Right ventricle myocardium superior (tissue), 1 donor: ENCODE measurements at regions not wholly inside any gene's neighbourhood (a gene's known extent, or its start where the extent isn't known, plus 50 kb on each side); places are given as distances from the start of the nearest gene placed in this dataset.
A peak's percentile ranks its signal among the peaks of the same experiment; 100 is the strongest.

Experiments used
- ATAC-seq: fragments of 200-7000 bp; cut with Tn5 transposase; one replicate; pipeline ENCODE4 v1.9.1; 2020; ENCODE audit warnings: mild to moderate bottlenecking; ENCODE audit not compliant: poor library complexity
- DNase-seq: peaks from one replicate; pipeline ENCODE4 v3.0.0-alpha.2; 2020
- intact Hi-C: fragments of 100-400 bp; cut with DNase I; formaldehyde crosslinking; loops from one replicate; pipeline ENCODE4 v1.11.2; 2022
- donor health status: DM: no; HTN: yes; CAD: no; lungs with severe emphysema.

DNA sequence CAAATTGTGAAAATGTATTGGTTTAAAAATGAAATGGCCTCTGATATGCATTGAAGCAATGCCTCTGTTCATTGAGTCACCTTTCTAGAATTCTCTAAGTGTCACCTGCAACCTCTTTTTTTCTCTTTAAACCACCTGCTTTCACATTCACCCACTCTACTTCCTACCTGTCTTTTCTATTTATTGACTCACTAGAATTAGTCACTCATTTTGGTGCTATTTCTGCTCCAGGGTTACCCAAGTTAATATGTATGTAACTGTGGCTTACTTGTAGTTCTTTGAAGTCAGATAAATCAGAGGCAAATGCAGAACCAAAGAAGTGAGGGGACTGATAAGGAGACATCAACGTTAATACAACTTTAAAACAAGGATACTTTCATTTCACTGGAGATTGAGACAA lies 674.7 kb downstream of the CCSER2 start:
- ATAC-seq (no peak), DNase-seq (no peak)
- intact Hi-C loops = no loop called here

DNA sequence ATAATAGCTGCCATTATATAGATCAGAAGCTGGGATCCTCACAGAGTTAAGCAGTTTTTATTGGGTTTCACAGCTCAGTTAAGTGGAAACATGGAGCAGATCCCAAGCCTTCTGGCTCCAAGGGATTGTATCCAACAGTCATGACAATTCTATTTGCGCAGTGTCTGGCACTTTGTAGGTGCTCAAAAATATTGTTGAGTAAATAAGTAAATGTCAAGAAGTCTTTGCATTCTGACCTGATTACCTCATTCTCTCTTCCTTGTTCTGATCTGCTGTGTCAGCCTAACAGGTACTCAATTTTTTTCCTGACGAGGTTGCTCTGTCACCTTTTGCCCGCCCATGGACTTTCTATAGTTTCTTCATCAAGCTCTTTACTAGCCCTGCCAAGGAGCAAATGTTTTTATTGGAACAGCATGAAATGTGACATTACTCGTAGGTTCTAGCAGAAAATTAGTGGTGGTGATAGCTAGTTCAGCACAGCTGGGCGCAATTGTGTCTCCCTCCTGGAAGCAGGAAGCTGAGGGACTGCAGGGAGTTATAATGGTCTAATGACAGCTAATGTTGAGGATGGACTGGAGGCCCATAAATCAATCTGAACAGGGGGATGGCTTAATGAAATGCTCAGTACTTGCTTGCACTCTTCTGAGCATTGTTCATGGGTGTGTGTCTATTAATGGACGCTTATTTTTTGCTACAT lies 680.2 kb downstream of the CCSER2 start:
- no peak for ATAC-seq
- intact Hi-C loops = no loop called here
- DNase-seq = no peak

DNA sequence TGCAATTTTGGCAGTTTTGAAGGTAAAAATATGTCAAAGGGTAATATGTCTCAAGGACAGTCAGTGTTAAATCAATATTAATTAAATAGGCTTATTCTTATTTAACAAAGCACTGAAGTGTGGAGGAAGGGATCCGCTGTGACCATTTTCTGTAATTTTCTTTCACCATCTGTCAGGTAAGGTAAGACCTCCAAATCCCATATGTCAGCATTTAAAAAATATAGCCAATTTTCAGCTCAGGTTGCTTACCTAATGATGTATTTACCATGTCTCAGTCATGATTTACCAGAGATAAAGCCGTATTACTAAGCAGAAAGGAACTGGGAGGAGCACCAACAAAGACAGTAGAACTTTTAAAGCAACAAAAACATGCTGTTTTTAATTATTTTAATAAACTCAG lies 683.9 kb downstream of the CCSER2 start:
- intact Hi-C loops = no loop called here
- ATAC-seq (no peak), DNase-seq (no peak)

DNA sequence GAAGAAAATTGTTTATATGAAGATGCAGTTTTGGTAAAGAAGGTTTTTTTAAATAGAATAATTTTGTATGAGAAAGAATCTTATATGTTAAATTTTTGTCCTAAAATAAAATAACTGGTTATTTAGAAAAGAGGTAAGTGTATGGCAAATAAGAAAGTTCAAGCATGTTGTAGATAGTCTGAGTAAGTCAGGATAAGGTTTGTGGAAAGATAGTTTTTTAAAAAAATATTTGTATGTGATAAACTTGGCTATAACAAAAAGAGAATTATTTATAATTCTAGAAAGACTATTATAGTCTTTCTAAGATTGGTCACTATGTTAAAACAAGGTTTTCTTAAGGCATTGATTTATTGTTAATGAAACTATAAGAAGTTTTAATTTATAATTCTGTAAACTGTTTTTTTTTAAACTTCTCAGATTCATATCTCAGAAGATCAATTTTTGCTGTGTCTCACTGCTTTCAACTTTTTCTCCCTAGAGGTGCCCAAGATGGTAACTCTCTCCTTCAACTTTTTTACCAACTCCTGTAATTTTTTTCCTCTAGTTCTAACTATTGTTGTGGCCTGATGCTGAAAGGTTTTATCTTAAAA lies 698.6 kb downstream of the CCSER2 start:
- intact Hi-C loops = no loop called here
- ATAC-seq = no peak
- DNase-seq = no peak

DNA sequence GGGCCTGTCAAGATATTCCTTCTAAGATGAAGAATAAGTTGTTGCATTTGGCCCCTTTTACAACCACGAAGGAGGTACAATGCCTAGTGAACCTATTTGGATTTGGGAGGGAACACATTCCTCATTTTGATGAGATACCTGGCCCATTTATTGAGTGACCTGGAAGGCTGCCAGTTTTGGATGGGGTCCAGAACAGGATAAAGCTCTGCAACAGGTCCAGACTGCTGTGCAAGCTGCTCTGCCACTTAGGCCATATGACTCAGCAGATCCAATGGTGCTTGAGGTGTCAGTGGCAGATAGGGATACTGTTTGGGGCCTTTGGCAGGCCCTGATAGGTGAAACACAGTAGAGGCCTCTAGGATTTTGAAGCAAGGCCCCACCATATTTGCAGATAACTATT lies 704.6 kb downstream of the CCSER2 start:
- no peak for ATAC-seq
- intact Hi-C loops = no loop called here
- no peak for DNase-seq

DNA sequence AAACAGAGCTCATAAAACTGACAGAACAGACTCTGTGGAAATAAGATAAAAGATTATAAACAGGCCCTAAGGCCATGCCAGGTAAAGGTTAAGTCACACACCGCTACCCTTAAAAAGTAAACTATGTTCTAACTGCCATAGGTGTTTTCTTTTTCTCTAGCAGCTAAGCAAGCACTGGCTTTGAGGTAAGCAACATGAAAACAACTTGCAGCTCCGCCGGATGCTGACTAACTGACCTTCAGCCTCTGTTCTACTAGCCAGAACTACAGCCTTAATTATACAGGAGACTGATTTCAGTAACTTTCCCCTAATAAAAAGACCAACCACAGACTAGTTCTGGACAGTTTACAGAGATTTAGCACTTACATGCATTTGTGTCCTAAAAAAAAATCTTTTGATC lies 708.3 kb downstream of the CCSER2 start:
- intact Hi-C loops = no loop called here
- DNase-seq = no peak
- ATAC-seq = no peak

DNA sequence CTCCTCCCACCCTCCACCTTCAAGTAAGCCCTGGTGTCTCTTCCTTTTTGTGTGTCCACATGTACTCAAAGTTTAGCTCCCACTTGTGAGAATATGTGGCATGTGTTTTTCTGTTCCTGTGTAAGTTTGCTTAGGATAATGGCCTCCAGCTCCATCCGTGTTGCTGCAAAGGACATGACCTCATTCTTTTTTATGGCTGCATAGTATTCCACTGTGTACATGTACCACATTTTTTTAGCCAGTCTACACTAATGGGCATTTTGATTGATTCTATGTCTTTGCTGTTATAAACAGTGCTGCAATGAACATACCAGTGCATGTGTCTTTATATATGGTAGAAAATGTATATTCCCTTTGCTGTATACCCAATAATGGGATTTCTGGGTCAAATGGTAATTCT lies 710.9 kb downstream of the CCSER2 start:
- DNase-seq (no peak), ATAC-seq (no peak)
- intact Hi-C loops = no loop called here

DNA sequence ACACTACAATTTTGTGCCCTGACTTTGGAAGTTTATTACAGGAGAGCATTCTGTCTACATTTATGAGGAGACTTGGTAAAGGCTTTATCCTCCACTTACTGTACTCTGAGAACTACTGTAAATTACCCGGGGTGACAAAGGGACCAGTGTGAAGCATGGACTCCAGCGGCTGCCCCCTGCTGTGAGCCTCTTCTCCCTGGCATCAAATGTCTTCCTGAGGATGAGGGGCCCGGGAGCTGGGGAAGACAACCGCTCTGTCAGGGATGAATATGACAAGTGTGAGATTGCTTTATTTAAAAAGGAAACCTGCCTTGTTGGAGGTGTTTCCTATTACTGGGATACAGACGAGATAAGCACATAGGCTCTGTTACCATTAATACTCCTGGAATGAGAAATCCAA lies 714.8 kb downstream of the CCSER2 start:
- no peak for DNase-seq
- ATAC-seq = no peak
- intact Hi-C loops = no loop called here

DNA sequence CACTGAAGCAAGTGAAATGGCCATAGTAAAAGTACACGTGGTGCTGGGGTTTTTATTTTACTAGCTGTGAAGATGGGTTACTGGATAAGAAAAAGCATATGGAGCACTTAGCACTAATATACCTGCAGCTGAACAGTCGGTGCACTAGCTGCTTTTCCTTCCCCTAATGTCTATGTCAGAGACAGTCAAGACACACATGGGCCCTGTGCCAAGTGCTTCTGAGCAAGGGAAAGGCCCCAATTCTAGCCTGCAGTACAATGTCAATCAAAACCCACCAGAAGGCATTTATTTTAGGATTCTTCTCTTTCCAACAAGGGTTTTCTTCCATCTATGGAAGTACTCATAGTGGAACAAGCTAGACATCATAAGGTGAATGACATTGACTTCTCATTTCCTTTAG lies 716.7 kb downstream of the CCSER2 start:
- DNase-seq = no peak
- no peak for ATAC-seq
- intact Hi-C loops = no loop called here

DNA sequence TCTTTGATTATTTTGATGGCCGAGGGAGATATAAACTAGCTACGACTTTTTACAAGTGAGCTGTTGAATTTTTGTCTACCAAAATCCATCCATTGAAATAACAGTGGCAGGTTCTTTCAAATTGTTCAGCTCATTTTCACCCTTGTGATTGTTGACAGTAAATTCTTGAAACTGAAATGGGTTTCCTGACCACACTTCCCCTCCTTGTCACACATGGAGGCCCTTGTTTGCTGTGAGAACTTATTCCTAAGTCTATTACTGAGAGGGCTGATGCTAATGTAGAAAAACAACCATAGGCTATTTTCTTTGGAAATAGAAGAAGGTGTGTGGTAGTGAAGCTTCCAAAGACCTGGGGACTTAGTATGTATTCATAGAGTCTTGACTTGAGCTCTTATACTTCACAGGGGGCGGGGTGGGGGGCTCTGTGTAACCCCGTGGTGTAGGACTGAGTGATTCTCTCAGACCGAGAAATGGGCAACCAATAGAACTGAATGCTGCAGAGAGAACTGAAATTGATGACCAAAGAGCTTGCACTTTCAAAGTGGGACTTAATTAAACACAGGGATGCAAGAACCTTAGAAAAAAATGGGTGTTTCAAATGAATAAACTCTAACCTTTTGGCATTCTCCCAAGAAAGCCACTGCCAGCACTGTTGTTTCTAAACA lies 718.9 kb downstream of the CCSER2 start:
- intact Hi-C loops = no loop called here
- DNase-seq = no peak
- ATAC-seq = no peak

DNA sequence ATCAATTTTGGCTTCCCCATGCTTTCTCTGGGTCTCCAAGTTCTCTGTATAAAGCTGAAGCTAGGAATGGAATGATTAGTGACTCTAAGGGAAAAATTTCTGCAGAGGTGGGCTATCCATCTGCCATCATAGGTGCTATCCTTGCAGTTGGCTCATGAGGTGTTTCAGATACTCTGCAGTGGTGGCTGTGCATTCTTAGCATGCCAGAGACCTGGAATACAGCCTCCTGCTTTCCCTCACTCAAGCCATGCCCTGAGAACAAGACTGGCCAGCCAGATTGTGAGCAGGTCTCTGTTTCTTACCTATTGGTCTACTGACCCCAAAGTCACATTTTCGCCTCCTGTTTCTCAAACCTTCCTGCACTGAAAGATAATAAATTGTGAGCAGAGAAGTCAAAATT lies 719.6 kb downstream of the CCSER2 start:
- DNase-seq (no peak), ATAC-seq (peak; percentile 55)
- intact Hi-C loops = no loop called here

DNA sequence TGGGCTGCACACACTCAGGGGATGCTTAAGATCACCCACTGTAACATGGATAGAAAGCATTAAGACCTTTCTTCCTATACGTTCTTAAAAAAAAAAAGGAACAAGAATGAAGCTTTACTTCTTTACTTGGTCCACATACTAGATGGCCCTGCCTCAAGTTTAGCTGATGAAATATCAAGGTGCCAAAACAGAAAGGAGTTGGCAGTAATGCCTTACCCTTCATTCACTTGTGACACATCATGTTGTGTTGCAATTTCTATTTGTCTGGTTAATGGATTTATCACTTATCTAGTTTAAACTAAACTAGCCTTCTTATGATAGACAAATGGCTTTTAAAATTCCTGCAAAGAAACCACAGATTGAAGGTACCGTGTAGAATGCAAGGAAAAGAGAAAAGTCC lies 720.3 kb downstream of the CCSER2 start:
- no peak for ATAC-seq
- intact Hi-C loops = no loop called here
- DNase-seq = no peak

DNA sequence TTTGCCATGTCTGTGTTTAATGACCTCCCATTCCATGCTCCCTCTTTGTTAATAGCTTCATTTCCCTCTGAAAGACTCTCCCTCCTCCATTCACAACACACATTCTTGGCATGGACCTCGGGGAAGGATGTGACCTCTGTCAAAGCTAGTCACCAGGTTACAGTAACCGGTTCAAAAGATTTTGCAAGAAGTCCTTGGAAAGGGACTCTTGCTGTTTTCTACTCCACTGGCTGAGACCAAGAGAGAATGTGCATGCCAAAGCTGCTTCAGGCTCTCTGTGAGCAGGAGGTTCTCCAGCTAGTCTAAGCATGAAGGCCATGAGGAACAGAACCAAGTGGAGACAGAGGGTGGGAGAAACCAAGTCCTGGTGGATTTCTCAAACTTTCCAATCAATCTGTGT lies 732.6 kb downstream of the CCSER2 start:
- intact Hi-C loops = no loop called here

DNA sequence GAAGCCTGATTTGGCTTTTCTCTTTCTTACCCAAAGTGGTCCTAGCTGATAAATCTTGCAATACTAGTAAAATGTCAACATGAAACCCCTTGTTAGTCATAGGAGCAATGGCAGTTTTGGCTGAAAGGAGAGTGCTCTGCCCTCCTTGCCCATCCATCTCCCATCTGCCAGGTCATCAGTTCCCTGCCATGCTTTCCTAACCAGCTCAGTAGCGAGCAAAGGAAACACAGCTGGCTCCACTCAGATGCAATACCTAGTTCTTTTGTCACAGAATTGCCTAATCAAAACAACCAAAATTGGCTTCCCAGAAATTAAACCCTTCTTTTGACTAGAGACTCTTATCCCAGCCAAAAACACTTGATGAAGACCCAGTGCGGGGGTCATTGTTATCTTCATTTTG lies 733.0 kb downstream of the CCSER2 start:
- intact Hi-C loops = no loop called here
- ATAC-seq = no peak

More for the DNA sequence above, 732.6 kb downstream of the CCSER2 start:
- ATAC-seq (no peak), DNase-seq (no peak)

DNA sequence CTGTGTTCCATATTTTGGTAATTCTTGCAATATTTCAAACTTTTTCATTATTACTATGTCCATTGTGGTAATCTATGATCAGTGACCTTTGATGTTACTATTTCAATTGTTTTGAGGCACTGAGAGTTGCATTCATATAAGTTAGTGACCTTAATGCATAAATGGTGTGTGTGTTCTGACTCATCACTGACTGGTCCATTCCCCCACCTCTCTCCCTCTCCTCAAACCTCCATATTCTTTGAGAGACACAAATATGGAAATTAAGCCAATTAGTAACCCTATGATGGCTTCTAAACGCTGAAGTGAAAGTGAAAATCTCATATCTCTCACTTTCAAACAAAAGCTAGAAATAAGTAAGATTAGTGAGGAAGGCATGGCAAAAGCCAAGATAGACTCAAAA lies 739.6 kb downstream of the CCSER2 start:
- ATAC-seq (no peak), DNase-seq (no peak)
- intact Hi-C loops = no loop called here

More for the DNA sequence above, 733.0 kb downstream of the CCSER2 start:
- no peak for DNase-seq

DNA sequence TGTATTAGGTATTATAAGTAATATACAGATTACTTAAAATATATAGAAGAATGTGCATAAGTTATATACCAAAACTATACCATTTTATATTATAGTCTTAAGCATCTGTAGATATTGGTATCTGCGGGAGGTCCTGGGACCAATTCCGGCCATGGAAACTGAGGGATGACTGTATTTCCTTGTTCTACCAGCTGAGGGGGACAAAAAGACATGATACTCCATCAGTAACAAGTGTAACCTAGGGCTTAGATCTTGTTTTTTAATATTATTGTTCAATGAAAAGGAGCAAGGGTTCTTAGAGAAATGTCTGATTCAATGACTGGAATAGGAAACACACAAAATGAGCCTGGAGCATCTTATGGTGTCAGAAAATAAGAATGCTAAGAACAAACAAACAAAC lies 752.5 kb downstream of the CCSER2 start:
- no peak for ATAC-seq
- intact Hi-C loops = no loop called here
- DNase-seq = no peak

DNA sequence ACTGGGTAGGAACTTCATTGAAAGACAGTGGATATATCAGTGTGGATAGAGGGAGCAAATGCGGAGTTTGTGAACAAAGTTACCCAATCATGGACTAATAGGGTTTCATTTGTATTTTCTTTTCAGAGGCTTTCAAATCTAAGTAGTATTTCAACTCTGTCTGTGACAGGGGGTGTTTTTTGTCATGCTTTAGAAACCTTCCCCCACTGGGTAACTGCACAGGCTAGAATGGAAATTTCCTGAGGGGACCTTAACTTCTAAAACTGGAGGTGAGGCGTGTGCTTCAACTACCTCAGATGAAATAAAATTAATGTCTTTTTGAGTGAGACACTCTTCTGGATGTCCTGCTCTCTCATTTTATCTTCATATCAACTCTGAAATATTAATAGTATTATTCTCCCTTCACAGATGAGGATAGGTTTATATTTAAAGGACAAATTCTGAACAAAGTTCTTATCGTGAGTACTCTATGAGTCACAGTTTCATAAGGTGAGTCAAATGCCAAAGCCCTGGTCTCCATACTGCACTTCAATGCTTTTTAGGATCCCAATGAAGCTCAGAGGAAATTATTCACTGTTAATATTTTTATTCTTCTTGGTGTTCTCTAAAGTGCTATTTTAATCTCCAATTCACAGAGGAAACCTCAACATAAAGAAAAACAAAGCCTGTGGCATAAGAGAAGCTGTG lies 770.6 kb downstream of the CCSER2 start:
- DNase-seq (no peak), ATAC-seq (no peak)
- intact Hi-C loops = no loop called here

DNA sequence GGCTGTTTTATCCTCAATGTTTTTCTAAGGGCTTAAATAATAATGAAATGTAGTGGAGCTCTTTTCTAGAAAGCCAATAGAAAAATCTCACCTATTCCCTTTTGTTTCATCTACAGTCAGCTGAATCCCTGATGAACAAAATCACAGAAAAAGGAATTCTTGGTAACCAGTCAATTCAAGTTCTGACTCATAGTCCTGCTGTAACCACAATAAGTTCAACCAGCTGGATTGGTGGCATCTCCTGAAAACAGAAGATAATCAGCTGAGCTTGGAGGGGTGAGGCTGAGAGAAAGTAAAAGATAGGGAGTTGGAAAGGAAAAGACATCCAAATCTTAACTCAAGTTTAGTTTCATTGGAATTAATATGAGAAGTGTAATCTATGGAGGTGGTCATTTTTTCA lies 772.1 kb downstream of the CCSER2 start:
- intact Hi-C loops = no loop called here
- ATAC-seq (no peak), DNase-seq (no peak)

DNA sequence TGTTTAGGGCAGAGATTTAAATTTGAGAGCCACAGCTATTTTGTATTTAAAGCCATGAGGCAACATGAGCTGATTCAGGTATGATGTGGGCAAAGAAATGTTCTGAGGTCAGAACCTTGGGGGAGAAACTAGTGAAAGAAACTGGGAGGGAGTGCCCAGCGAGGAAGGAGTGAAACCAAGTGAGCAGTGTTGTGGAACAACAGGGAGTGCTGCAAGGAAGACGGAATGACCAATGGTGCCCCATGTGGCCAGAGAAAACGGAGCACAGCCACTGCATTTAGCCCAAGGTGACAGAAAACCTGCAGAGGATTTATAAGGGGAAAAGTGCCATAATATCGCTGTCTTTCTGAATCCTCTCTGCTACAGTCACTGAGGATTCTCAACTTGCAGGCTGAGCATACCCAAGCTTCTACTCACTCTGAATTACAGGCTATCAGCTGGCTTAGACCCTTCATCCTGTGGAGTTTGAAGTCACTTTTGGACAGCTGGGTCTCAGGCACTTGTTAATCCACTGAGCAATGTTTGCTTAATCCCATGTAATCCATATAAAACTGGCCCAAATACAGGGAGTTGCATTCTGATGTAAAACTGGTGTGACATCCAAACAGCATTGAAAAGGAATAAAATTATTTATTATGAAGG lies 777.3 kb downstream of the CCSER2 start:
- intact Hi-C loops = no loop called here
- DNase-seq (no peak), ATAC-seq (no peak)
